ENCODE measurements at regions not wholly inside any gene's neighbourhood (a gene's known extent, or its start where the extent isn't known, plus 50 kb on each side); places are given as distances from the start of the nearest gene placed in this dataset.

- H3K4me3 ChIP-seq (ENCODE audit: low read depth, low read length): no peak overlapping the region
- no peak for DNase-seq (ENCODE audit: low read depth)
- TF ChIP-seq CTCF (conservative IDR thresholded peaks at IDR 0.05; ENCODE audit: low read depth, low read length): no peak
Observed at GRCh38 chr15:29430831-29431230, 161.2 kb upstream of the NSMCE3 start.

- H3K4me3 ChIP-seq (ENCODE audit: low read depth, low read length): no peak overlapping the region
- no peak for TF ChIP-seq CTCF (conservative IDR thresholded peaks at IDR 0.05; ENCODE audit: low read depth, low read length)
- no peak for DNase-seq (ENCODE audit: low read depth)
Observed at GRCh38 chr15:29430124-29430523, 160.5 kb upstream of the NSMCE3 start.

- H3K4me3 ChIP-seq (ENCODE audit: low read depth, low read length): no peak overlapping the region
- TF ChIP-seq CTCF (conservative IDR thresholded peaks at IDR 0.05; ENCODE audit: low read depth, low read length): no peak
- no peak for DNase-seq (ENCODE audit: low read depth)
Observed at GRCh38 chr15:29429584-29429983, 160.0 kb upstream of the NSMCE3 start.

- no peak for DNase-seq (ENCODE audit: low read depth)
- no peak overlapping the region for H3K4me3 ChIP-seq (ENCODE audit: low read depth, low read length)
- no peak for TF ChIP-seq CTCF (conservative IDR thresholded peaks at IDR 0.05; ENCODE audit: low read depth, low read length)
Observed at GRCh38 chr15:29428925-29429573, 159.4 kb upstream of the NSMCE3 start.

GRCh38 chr15:29425864-29426263 is 156.2 kb upstream of the NSMCE3 start:
- no peak overlapping the region for H3K4me3 ChIP-seq (ENCODE audit: low read depth, low read length)
- no peak for TF ChIP-seq CTCF (conservative IDR thresholded peaks at IDR 0.05; ENCODE audit: low read depth, low read length)
- DNase-seq (ENCODE audit: low read depth): no peak

- TF ChIP-seq CTCF (conservative IDR thresholded peaks at IDR 0.05; ENCODE audit: low read depth, low read length): no peak
- no peak overlapping the region for H3K4me3 ChIP-seq (ENCODE audit: low read depth, low read length)
- DNase-seq (ENCODE audit: low read depth): no peak
Observed at GRCh38 chr15:29424118-29424517, 154.5 kb upstream of the NSMCE3 start.

GRCh38 chr15:29422606-29423005 is 153.0 kb upstream of the NSMCE3 start:
- no peak for TF ChIP-seq CTCF (conservative IDR thresholded peaks at IDR 0.05; ENCODE audit: low read depth, low read length)
- H3K4me3 ChIP-seq (ENCODE audit: low read depth, low read length): no peak overlapping the region
- DNase-seq (ENCODE audit: low read depth): no peak
